ENCODE measurements at regions not wholly inside any gene's neighbourhood (a gene's known extent, or its start where the extent isn't known, plus 50 kb on each side); places are given as distances from the start of the nearest gene placed in this dataset.
"Not testable (repeated sequence)": the region's sequence is repeated elsewhere in the genome, so short reads cannot be mapped to it uniquely, and the experiment has no call there.

DNA sequence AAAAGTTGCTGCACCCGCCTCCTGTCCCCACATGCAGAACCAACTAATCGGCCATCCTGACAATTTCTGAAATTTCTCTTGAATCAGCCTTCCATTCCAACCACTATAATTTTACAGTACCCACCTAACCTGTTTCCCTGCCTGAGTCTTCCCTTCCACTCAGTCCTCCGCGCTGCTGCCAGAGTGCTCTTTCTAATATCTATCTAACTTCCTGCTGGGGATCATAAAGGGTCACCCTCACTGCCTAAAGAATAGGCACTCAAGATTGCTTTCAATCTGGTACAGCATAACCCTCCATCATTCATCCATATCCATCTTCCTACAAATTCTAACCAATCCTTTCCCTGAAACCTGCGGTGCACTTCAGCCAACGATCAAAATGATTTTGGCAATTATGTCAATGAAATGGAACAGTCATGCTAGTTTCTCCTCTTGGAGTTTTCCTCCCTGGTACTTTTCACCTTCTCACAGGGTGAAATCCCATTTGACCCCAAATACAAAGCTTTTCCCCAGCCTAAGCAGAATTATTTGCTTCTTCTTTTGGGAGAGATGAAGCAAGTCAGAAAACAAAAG is 117.5 kb upstream of the BEND6 start:
- DNase-seq = no peak

DNA sequence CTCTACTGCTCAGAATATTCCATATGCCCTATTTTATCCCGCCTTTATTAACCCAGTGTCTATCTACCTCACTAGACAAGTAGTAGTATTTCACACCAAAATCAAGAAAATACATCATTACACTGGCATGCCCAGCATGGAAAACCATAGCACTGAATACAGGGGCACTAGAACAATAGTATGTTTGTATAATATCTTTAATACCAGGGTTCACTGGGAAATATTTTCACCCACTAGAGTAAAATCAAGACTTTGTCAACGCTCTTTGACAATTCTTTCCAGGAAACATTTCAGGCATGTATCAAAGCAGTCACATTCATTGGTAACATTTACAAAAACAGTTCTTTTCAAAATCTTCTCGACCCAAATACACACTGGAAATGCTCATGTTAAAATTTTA is 119.3 kb upstream of the BEND6 start:
- no peak for DNase-seq

DNA sequence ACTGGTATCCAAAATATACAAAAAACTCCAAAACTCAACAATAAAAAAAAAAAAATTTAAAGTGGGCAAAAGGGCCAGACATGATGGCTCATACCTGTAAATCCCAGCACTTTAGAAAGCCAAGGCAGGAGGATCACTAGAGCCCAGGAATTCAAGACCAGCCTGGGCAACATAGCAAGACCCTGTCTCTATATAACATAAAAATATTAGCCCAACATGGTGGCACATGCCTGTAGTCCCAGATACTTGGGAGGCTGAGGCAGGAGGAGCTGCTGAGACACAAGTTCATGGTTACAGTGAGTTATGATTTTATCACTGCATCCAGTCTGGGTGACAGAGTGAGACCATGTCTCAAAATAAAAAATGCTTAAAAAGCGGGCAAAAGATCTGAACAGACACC is 121.0 kb upstream of the BEND6 start:
- no peak for DNase-seq

DNA sequence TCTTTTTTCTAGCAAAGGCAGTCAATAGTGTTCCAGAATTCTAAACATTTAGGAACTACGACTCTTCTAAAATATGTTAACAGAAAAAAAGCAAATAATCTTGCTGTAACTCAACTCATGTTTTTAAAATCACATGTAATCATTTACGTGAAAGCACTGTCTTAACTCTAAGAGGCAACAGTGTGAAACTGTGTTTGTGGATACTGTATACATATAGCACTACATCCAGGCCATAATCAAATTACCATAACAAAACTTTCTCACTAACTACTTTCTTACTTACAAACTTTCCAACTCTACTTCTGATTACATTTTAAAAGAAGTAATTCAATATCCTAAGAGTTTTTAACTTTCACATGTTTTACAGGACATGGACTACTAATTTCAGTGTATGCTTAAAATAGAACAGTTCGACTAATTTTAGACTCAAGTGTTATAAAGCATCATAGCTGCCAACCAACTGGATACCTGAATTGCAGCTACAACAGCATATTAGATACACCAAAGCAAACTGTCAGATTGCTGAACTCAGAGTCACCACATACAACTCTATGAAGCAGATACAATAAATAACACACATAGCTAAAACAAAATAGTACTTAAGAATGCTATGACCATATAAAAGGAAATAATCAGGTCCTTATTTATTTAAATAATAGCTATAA is 121.6 kb upstream of the BEND6 start:
- no peak for DNase-seq

DNA sequence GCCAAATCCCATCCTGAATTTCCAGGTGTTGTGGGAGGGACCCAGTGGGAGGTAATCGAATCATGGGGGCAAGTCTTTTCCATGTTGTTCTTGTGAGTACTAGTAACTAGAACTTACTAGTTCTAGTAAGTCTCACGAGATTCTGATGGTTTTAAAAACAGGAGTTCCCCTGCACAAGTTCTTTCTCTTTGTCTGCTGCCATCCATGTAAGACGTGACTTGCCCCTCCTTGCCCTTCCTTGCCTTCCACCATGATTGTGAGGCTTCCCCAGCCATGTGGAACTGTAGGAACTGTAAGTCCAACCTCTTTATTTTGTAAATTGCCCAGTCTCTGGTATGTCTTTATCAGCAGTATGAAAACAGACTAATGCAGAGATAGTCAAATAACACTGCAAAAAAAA is 122.7 kb upstream of the BEND6 start:
- DNase-seq = no peak

DNA sequence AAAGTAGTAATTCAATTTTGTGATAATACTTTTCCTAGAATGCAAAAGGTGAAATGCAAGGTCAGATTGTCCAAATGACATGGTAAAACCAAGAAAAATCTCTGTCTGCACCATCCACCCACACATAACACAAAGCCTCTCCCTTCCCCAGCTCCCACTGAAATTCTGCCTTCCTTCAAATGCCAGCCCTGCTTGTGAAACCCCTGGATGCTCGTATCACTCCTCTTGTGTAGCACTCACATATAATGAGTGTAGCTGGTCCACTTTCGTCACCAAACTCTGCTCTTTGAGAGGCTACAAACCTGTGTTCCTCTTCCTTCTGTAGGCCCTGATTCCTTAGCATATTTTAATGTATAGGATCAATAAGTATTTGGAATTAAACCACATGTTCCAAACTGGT is 123.6 kb upstream of the BEND6 start:
- DNase-seq = no peak

DNA sequence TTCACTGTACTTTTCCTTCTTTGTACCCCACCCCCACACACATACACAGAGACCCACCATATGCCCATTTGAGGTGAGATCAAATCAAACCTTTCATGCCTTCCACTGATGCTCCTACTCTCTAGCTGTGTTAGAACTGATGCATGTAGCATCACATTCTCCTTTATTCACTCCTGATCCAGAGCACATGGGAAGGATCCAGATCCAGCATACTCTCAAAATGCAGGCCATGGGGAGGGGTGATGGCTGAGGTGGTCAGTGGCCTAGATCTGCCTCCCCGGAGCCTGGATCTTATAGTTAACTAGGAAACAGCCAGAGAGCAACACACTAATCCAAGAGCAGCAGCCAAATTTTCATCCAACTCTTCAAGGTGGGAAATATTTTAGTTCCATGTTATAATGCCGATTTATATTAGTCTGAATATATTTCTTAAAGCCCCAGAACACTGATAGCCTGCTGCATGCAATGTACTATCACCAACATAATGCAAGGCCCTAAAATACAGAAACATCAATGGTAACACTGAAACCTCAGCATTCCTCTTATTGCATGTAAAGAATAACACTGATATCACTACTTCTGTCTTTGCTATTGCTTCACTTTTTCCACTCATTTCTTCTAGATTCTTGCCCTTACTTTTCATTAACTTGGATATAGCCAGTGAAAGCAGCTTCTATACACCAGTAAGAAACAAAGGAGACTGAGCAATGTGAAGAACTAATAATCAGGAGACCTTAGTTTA is 126.8 kb upstream of the BEND6 start:
- no peak for DNase-seq

DNA sequence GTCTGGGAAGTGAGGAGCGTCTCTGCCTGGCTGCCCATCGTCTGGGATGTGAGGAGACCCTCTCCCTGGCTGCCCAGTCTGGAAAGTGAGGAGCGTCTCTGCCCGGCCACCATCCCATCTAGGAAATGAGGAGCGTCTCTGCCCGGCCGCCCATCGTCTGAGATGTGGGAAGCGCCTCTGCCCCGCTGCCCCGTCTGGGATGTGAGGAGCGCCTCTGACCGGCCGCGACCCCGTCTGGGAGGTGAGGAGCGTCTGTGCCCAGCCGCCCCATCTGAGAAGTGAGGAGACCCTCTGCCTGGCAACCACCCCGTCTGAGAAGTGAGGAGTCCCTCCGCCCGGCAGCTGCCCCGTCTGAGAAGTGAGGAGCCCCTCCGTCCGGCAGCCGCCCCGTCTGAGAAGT is 130.5 kb upstream of the BEND6 start:
- not testable (repeated sequence) for DNase-seq

DNA sequence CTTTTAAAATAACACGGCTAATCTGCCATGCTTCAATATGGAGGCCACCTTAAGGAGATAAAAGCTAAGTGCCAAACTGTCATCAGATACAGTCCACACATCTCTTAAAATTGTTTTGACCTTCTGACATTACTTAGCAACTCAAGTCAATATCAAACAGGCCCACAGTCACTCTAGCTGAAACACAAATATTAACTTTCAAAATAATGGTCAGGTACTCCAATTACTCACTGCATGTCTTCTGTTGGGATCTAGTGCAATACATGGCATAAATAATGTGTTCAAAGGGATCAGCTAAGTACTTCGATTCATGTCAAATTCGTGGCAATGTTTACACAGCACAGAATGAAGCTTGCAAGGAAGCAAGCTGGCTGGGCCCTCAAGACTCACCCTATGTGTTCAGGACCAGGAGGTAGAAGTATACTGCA is 133.9 kb upstream of the BEND6 start:
- DNase-seq = no peak

DNA sequence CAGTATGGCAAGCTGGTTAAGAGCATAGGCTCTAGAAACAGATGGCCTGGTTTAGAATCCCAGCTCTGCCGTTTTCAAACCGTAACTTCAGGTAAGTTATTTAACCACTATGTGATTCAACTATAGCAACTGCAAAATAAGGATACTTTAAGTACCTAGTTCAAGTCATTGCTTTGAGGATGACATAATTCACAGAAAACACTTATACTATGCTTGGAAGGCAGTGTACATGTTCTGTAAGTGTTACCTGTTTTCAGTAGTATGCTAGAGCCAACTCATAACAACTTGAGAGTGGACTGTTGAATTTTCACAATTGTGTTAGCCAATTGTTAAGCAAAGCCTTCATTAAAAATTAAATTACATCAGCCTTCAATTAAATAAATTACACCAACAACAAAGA is 134.8 kb upstream of the BEND6 start:
- no peak for DNase-seq

DNA sequence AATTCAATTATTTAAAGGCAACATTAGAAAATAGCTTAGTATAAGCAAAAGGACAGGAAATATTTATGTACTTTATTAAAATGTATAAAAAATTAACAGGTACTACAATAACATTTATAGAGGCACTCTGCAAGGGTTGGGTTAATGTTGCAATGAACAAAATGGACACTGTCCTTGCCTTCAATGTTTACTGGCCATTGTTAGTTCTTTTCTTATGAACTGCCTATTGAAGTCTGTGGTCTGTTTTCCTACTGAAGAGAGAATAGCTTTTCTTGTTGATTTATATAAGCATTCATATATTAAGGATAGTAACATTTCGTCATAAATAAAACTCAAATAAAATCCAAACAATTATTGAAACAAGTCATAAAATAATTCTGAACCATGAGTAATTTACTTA is 135.3 kb upstream of the BEND6 start:
- no peak for DNase-seq

DNA sequence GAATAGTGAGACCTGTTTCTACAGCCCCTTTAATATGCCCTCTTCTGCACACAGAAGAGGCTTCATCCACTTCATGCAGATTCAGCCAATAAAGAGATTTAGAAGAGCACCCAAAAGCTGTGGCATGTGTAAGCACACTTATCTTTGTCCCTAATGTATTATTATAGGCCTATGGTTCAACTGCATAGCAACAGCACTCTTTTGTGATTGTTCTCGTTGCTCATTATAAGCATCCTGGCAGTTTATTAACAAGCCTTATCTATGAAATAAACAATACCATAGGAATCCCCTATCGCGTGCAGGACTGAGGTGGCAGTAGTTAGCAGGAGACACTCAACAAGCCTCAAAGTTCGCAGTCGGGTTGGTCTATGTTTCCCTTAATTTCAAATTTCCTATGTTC is 138.5 kb upstream of the BEND6 start:
- DNase-seq = no peak

DNA sequence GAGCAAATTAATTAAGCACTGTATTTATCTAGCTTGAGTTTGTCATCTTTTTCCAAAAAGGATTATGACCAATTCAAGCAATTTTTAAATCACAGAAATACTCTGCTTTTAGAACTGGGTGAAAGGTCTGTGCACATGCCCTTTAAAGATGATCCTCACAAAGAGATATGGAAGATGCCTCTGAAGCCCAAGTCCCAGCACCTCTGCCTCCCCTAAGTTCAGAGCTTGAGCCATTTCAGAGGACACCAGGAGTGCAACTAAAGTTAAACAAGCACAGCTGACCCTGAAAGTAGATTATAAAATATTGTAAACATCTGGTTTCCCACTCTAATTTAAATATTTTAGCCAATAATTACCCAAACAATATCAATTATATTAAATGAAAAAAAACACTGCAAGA is 139.5 kb upstream of the BEND6 start:
- DNase-seq = no peak

DNA sequence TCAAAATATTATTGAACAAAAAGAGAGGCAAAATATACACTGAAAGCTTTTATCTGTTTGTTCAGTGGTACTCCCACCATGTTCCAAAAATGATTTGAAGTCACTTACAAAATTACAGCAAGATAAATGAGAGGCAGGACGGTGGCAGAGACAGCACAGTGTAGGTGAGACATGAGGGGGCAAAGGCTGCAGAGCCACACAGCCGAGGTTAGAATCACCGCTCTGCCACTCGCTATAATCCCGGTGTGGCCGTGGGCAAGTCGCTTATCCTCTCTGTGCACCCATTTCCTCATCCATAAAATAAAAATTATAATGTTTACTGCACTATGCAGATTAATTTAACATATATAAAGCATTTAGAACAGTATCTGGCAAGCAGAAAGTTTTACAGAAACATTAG is 140.1 kb upstream of the BEND6 start:
- no peak for DNase-seq

DNA sequence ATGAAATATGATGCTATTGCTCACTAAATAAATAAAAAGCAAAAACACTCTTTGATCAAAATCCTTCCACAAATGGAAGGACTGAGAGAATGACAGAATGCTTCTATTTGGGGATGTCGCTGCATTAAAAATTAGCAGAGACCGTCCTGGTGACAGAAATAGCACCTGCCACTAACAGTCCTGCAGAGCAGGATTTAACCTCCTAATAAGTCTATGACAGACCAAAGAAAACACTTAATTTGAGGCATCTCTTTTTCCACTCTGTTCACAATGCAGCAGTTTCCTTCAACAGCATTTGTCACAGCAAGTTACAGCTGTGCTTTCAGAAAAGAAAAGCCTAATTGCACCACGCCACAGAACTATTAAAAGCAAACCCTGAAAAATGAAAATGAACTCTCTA is 140.6 kb upstream of the BEND6 start:
- DNase-seq = no peak

DNA sequence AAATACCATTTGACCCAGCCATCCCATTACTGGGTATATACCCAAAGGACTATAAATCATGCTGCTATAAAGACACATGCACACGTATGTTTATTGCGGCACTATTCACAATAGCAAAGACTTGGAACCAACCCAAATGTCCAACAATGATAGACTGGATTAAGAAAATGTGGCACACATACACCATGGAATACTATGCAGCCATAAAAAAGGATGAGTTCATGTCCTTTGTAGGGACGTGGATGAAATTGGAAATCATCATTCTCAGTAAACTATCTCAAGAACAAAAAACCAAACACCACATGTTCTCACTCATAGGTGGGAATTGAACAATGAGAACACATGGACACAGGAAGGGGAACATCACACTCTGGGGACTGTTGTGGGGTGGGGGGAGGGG is 142.1 kb upstream of the BEND6 start:
- DNase-seq = not testable (repeated sequence)

DNA sequence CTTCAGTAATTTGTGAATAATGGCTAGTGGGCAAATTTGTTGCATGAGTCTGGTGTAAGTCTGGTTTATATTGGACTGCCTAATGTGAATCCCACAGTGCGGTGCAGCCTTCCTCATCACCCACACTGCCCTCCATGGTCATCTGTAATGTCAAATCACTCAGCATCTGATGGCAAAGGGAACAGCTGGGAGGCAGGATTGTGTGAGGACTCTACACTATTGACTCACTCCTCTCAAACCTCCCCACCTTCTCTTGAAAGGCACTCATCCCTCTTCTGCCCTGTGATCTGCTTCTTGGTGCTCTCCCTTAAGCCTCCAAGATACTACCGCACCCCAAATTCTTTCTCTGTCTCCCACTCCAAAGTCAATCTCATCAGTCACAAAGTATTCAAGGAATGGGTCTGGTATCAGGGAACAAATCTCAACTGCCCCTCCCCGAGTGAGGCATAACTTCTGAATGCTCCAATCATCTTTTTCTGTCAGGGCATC is 146.0 kb upstream of the BEND6 start:
- peak; percentile 10 for DNase-seq

DNA sequence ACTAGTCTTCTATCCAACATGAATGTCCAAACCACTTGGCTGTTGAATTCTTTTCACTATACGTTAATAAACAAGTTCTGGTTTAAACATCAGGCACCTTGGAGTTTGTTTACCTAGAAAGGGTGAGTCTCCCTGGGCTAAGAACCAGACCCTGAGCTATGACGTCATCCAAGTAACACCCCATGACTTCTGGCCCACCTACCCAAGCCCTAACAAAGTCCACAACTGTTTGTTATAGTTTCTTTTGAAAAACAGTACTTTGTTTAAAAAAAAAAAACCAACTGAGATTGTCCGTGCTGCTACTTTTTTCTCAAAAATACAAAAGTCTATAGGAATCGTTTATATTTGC is 146.9 kb upstream of the BEND6 start:
- DNase-seq = no peak

DNA sequence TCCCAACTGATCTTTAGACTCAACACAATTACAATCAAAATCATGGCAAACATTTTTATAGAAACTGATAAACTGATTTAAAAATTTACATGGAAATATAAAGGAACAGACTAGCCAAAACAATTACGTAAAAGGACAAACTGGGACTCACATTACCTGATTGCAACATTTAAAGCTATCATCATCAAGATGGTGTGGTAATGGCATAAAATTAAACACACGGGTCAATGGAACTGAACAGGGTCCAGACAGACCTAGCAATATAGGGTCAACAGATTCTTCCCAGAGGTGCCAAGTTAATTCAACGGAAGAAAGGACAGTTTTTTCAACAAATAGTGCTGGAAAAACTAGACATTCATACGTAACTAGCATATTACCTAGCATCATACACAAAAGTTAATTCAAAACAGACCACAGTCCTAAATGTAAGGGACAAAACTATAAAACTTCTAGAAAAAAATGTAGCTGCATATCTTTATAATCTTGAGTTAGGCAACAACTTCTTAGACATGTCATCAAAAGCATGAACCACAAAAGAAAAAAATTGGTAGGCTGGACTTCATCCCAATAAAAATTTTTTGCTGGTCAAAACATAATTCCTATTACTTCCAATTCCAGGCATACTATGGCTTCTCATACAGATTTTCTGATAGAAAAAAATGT is 147.4 kb upstream of the BEND6 start:
- no peak for DNase-seq

DNA sequence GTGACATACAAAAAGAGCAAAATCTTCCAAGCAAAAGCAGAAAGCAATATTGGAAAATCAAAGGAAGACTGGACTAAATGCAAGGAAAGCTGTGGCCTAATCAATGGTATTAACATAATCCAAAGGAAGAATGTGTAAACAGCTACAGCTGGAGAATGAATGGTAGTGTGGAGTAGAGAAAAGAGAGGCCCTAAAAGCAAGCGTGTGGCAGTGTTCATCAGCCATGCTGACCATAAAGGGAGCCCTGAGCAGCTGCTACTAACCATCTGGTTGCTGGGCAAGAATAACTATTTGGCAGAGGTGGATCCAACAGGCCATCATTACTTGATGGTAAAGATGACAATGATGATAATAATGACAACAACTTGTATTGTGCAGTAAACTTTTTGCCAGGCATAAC is 148.5 kb upstream of the BEND6 start:
- DNase-seq = no peak

DNA sequence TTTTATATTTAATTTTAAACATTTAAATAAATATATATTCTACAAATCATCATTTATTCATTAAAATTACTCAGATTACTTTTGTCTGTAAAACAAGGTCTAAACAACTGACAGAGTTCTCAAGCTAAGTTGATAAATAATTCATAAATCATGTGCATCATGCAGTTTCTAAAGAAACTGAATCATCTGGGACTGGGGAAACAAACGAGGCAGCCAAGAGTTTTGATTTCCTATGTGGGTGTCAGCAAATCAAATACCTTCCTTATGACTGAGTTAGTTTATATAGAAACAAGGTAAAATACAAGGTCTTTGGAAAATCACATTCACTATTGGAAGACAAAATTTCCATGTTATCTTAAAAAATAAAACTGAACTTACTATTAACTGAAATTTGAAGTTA is 149.9 kb upstream of the BEND6 start:
- DNase-seq = no peak

DNA sequence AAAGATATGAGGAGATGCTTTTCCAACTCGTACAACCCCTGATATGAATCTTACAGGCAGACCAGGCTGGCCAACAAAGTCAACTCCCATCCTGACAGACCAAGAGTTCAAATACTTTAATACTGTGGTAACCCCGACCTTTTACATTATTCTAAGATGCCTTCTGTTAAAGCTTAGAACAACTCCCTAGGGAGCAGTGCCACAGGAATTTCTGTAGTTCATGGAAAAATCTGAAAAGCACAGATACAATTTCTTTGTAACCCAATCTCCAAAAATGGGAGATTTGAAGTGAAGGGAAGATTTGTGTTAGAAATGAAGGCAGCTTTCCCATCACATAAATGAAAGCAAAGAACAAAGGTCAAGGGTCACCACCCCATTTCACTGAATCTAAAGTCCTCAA is 151.3 kb upstream of the BEND6 start:
- peak; percentile 8 for DNase-seq

DNA sequence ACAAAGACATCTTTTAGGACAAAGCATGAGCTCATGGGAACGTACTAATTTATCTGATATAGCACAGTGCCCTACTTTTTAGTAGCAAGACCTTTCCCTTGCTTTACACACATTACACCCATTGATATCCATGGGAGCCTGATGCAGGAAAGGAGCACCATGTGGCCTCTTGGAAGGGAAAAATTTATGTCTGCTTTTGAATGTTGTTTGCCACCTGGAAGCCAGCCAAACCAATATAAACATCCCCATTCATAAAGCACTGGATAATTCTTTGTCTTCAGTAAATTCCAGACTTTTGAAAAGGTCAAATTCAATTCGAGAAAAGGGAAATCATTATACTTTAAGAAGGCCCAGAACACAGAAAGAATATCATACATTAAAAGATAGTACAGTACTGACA is 152.3 kb upstream of the BEND6 start:
- no peak for DNase-seq

DNA sequence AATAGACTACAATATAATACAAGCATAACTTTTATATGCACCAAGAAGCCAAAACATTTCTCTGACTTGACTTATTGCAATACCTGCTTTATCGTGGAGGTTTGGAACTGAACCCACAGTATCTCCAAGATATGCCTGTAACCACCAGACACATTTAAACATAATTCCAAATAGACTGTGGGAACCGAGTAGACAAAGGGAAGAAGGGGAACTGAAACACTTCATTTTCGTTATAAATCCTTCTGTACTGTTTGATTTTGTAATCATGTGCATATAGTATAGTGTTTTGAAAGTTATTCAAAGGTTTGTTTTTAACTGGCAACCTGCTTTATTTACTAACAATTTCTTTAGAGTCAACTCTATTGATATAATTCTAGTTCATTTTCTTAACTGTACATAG is 154.9 kb upstream of the BEND6 start:
- no peak for DNase-seq

Data from T1000 (cell line).